Islet of Langerhans (tissue), 1 donor: ENCODE measurements at regions not wholly inside any gene's neighbourhood (a gene's known extent, or its start where the extent isn't known, plus 50 kb on each side); places are given as distances from the start of the nearest gene placed in this dataset.
"Not testable (repeated sequence)": the region's sequence is repeated elsewhere in the genome, so short reads cannot be mapped to it uniquely, and the experiment has no call there.

Experiments used
- FAIRE-seq: peaks from one replicate; lab custom pipeline; 2011; peaks lifted over from hg19 to GRCh38; lab: Jason Lieb, UNC

- not testable (repeated sequence) for FAIRE-seq
These were observed 54.7 kb downstream of the OR4M2 start for GRCh38 chr15:22134941-22135566.

- not testable (repeated sequence) for FAIRE-seq
These were observed 57.2 kb downstream of the OR4M2 start for GRCh38 chr15:22137572-22137971.

GRCh38 chr15:22141106-22141505 is 60.8 kb downstream of the OR4M2 start:
- not testable (repeated sequence) for FAIRE-seq

- not testable (repeated sequence) for FAIRE-seq
These were observed 67.8 kb downstream of the OR4M2 start for GRCh38 chr15:22148109-22148508.

GRCh38 chr15:22158243-22158642 is 77.9 kb downstream of the OR4M2 start:
- not testable (repeated sequence) for FAIRE-seq

GRCh38 chr15:22160283-22160682 is 80.0 kb downstream of the OR4M2 start:
- not testable (repeated sequence) for FAIRE-seq

- not testable (repeated sequence) for FAIRE-seq
These were observed 80.4 kb downstream of the OR4M2 start for GRCh38 chr15:22160741-22161140.

- not testable (repeated sequence) for FAIRE-seq
These were observed 81.1 kb downstream of the OR4M2 start for GRCh38 chr15:22161398-22161797.

GRCh38 chr15:22163715-22164114 is 83.4 kb downstream of the OR4M2 start:
- FAIRE-seq: not testable (repeated sequence)

GRCh38 chr15:22167521-22167920 is 87.2 kb downstream of the OR4M2 start:
- FAIRE-seq: not testable (repeated sequence)

GRCh38 chr15:22173029-22173998 is 93.0 kb downstream of the OR4M2 start:
- FAIRE-seq: not testable (repeated sequence)

- not testable (repeated sequence) for FAIRE-seq
These were observed 93.8 kb downstream of the OR4M2 start for GRCh38 chr15:22174088-22174487.

GRCh38 chr15:22177965-22178364 is 97.6 kb downstream of the OR4M2 start:
- FAIRE-seq: not testable (repeated sequence)

- FAIRE-seq: not testable (repeated sequence)
These were observed 98.1 kb downstream of the OR4M2 start for GRCh38 chr15:22178438-22178837.

GRCh38 chr15:22179043-22179442 is 98.7 kb downstream of the OR4M2 start:
- not testable (repeated sequence) for FAIRE-seq

- not testable (repeated sequence) for FAIRE-seq
These were observed 100.3 kb downstream of the OR4M2 start for GRCh38 chr15:22180611-22181010.

GRCh38 chr15:22184678-22185077 is 104.4 kb downstream of the OR4M2 start:
- not testable (repeated sequence) for FAIRE-seq

GRCh38 chr15:22186846-22187532 is 106.7 kb downstream of the OR4M2 start:
- FAIRE-seq: not testable (repeated sequence)

- not testable (repeated sequence) for FAIRE-seq
These were observed 111.5 kb downstream of the OR4M2 start for GRCh38 chr15:22191818-22192217.

GRCh38 chr15:22194739-22195617 is 114.7 kb downstream of the OR4M2 start:
- FAIRE-seq: not testable (repeated sequence)

- not testable (repeated sequence) for FAIRE-seq
These were observed 116.1 kb downstream of the OR4M2 start for GRCh38 chr15:22196423-22196822.
